HEK293T (cell line): ENCODE measurements at regions not wholly inside any gene's neighbourhood (a gene's known extent, or its start where the extent isn't known, plus 50 kb on each side); places are given as distances from the start of the nearest gene placed in this dataset.

ENCODE experiments used
- CTCF ChIA-PET: fragments of 350-600 bp; formaldehyde crosslinking; extraction: SDS; loops from one replicate; lab custom pipeline; 2021; ENCODE audit warnings: antibody characterized with exemption, inconsistent platforms; lab: Yijun Ruan, JAX
- POLR2A ChIA-PET: fragments of 350-600 bp; formaldehyde crosslinking; extraction: SDS; loops from one replicate; lab custom pipeline; 2020; ENCODE audit warnings: antibody characterized with exemption, inconsistent platforms; lab: Yijun Ruan, JAX
- DNase-seq: peaks from one replicate; pipeline ENCODE4 v3.0.0; 2012; ENCODE audit warnings: mixed read lengths; ENCODE audit errors: extremely low spot score
- ARNT ChIP-seq: fragments of 450-650 bp; IDR thresholded peaks from 2 replicates; pipeline ENCODE4 v1.6.1; 2017; ENCODE audit warnings: mild to moderate bottlenecking
- BHLHE40 ChIP-seq: fragments of 450-650 bp; IDR thresholded peaks from 2 replicates; pipeline ENCODE4 v1.6.1; 2016; ENCODE audit warnings: mild to moderate bottlenecking, moderate library complexity, borderline replicate concordance
- CTBP1 ChIP-seq: fragments of 450-650 bp; IDR thresholded peaks from 2 replicates; pipeline ENCODE4 v1.6.1; 2016; ENCODE audit warnings: borderline replicate concordance
- ELF4 ChIP-seq: fragments of 450-650 bp; IDR thresholded peaks from 2 replicates; pipeline ENCODE4 v1.6.1; 2017; ENCODE audit warnings: antibody characterized with exemption
- FOXA1 ChIP-seq: fragments of 450-650 bp; IDR thresholded peaks from 2 replicates; pipeline ENCODE4 v1.6.1; 2016; ENCODE audit warnings: mild to moderate bottlenecking
- FOXK2 ChIP-seq: fragments of 450-650 bp; IDR thresholded peaks from 2 replicates; pipeline ENCODE4 v1.6.1; 2016; ENCODE audit warnings: mild to moderate bottlenecking
- FOXM1 ChIP-seq: fragments of 450-650 bp; IDR thresholded peaks from 2 replicates; pipeline ENCODE4 v1.6.1; 2017; ENCODE audit warnings: mild to moderate bottlenecking, borderline replicate concordance
- HDGF ChIP-seq: fragments of 450-650 bp; IDR thresholded peaks from 2 replicates; pipeline ENCODE4 v1.6.1; 2017; ENCODE audit warnings: antibody characterized with exemption, borderline replicate concordance
- L3MBTL2 ChIP-seq: fragments of 450-650 bp; conservative IDR thresholded peaks from 2 replicates; pipeline ENCODE4 v1.6.1; 2016; ENCODE audit warnings: mild to moderate bottlenecking
- LEF1 ChIP-seq: fragments of 450-650 bp; IDR thresholded peaks from 2 replicates; pipeline ENCODE4 v1.6.1; 2017; ENCODE audit warnings: mild to moderate bottlenecking, borderline replicate concordance
- NFRKB ChIP-seq: fragments of 450-650 bp; IDR thresholded peaks from 2 replicates; pipeline ENCODE4 v1.6.1; 2016; ENCODE audit warnings: mild to moderate bottlenecking, moderate library complexity
- PKNOX1 ChIP-seq: fragments of 450-650 bp; IDR thresholded peaks from 2 replicates; pipeline ENCODE4 v1.6.1; 2016
- SP1 ChIP-seq: fragments of 450-650 bp; IDR thresholded peaks from 2 replicates; pipeline ENCODE4 v1.6.1; 2017
- SUZ12 ChIP-seq: fragments of 450-650 bp; IDR thresholded peaks from 2 replicates; pipeline ENCODE4 v1.6.1; 2016; ENCODE audit warnings: mild to moderate bottlenecking
- TARDBP ChIP-seq: fragments of 450-650 bp; IDR thresholded peaks from 2 replicates; pipeline ENCODE4 v1.6.1; 2016
- ZNF384 ChIP-seq: fragments of 450-650 bp; IDR thresholded peaks from 2 replicates; pipeline ENCODE4 v1.6.1; 2016

- TF ChIP-seq CTBP1 (no peak), FOXK2 (no peak), ZNF384 (no peak)
- ChIA-PET POLR2A (no interaction called here), CTCF (no interaction called here)
- no peak for DNase-seq
Measured at GRCh38 chr5:13551645-13552044, 392.8 kb downstream of the DNAH5 start.

GRCh38 chr5:13540168-13540750, 404.2 kb downstream of the DNAH5 start:
- no peak for DNase-seq
- CTCF ChIA-PET = no interaction called here
- TF ChIP-seq ZNF384 (no peak), FOXA1 (no peak)
- POLR2A ChIA-PET = no interaction called here

GRCh38 chr5:13536933-13537332, 407.6 kb downstream of the DNAH5 start:
- TF ChIP-seq NFRKB (no peak), ZNF384 (no peak), TARDBP (no peak), SUZ12 (no peak), LEF1 (no peak), FOXK2 (no peak), FOXM1 (no peak), PKNOX1 (no peak), HDGF (no peak)
- CTCF ChIA-PET = no interaction called here
- no peak for DNase-seq
- POLR2A ChIA-PET = no interaction called here

GRCh38 chr5:13533833-13534232, 410.7 kb downstream of the DNAH5 start:
- ChIA-PET POLR2A (no interaction called here), CTCF (no interaction called here)
- no peak for DNase-seq
- TF ChIP-seq FOXK2 (no peak), NFRKB (no peak), BHLHE40 (no peak), FOXM1 (no peak), HDGF (no peak), SUZ12 (no peak), SP1 (no peak), PKNOX1 (no peak), L3MBTL2 (no peak), FOXA1 (no peak), ZNF384 (no peak)

- ChIA-PET POLR2A (no interaction called here), CTCF (no interaction called here)
- DNase-seq = no peak
- TF ChIP-seq ELF4 (no peak), ARNT (no peak), LEF1 (no peak), TARDBP (no peak), ZNF384 (no peak), CTBP1 (no peak), NFRKB (no peak), BHLHE40 (no peak), SUZ12 (no peak), FOXK2 (no peak)
Measured at GRCh38 chr5:13529300-13529699, 415.2 kb downstream of the DNAH5 start.

GRCh38 chr5:13524936-13525335, 419.6 kb downstream of the DNAH5 start:
- POLR2A ChIA-PET = no interaction called here
- CTCF ChIA-PET = no interaction called here
- no peak for DNase-seq
- TF ChIP-seq PKNOX1 (no peak), SP1 (no peak), FOXK2 (no peak), SUZ12 (no peak), FOXA1 (no peak), ELF4 (no peak), ARNT (no peak), L3MBTL2 (no peak), TARDBP (no peak), LEF1 (no peak)

GRCh38 chr5:13519131-13519530, 425.4 kb downstream of the DNAH5 start:
- no peak for DNase-seq
- ChIA-PET CTCF (no interaction called here), POLR2A (no interaction called here)
- TF ChIP-seq SP1 (no peak), ARNT (no peak), BHLHE40 (no peak), TARDBP (no peak), ELF4 (no peak)
